WTC11 (cell line): ENCODE measurements at regions not wholly inside any gene's neighbourhood (a gene's known extent, or its start where the extent isn't known, plus 50 kb on each side); places are given as distances from the start of the nearest gene placed in this dataset.
"Not testable (repeated sequence)": the region's sequence is repeated elsewhere in the genome, so short reads cannot be mapped to it uniquely, and the experiment has no call there.

ENCODE experiments used
- ATAC-seq: fragments of 200-7000 bp; cut with Tn5 transposase; 2 replicates; pipeline ENCODE4 v1.10.0; 2021; ENCODE audit warnings: mild to moderate bottlenecking, moderate library complexity
- CTCF ChIA-PET: fragments of 300-600 bp; sonication (Branson Sonifier 250); formaldehyde crosslinking; loops from one replicate; lab custom pipeline; 2021; ENCODE audit warnings: antibody characterized with exemption; lab: Charles Lee
- POLR2A ChIA-PET: fragments of 350-600 bp; sonication (Branson Sonifier 250); formaldehyde crosslinking; loops from one replicate; lab custom pipeline; 2021; ENCODE audit warnings: antibody characterized with exemption; lab: Charles Lee
- DNase-seq: peaks from one replicate; pipeline ENCODE4 v3.0.0; 2021; ENCODE audit warnings: low spot score
- H3K27ac Mint-ChIP-seq: 2 replicates; pipeline ENCODE4 v1.8.0; 2021; ENCODE audit warnings: mixed read lengths
- H3K27me3 Mint-ChIP-seq: 2 replicates; pipeline ENCODE4 v1.8.0; 2021; ENCODE audit warnings: low read depth, mild to moderate bottlenecking, moderate library complexity, mixed read lengths
- H3K36me3 Mint-ChIP-seq: 2 replicates; pipeline ENCODE4 v1.8.0; 2021; ENCODE audit warnings: mixed read lengths
- H3K4me1 Mint-ChIP-seq: 2 replicates; pipeline ENCODE4 v1.8.0; 2022; ENCODE audit warnings: mixed read lengths
- H3K4me3 Mint-ChIP-seq: 2 replicates; pipeline ENCODE4 v1.8.0; 2021; ENCODE audit warnings: mild to moderate bottlenecking, moderate library complexity, mixed read lengths
- H3K9me3 Mint-ChIP-seq: 2 replicates; pipeline ENCODE4 v1.8.0; 2021; ENCODE audit warnings: mixed read lengths
- FOXK1 ChIP-seq: sonication (generic); formaldehyde crosslinking; IDR thresholded peaks from 2 replicates; pipeline ENCODE4 v1.8.0; 2022; ENCODE audit warnings: mild to moderate bottlenecking, moderate library complexity, missing genetic modification reagents
- IRF2 ChIP-seq: sonication (generic); formaldehyde crosslinking; IDR thresholded peaks from 2 replicates; pipeline ENCODE4 v1.8.0; 2022; ENCODE audit warnings: low read depth, missing genetic modification reagents, borderline replicate concordance
- MXD4 ChIP-seq: fragments of 250-450 bp; sonication (Bioruptor Pico); IDR thresholded peaks from 2 replicates; pipeline ENCODE4 v1.8.0; 2021; ENCODE audit warnings: mild to moderate bottlenecking, moderate library complexity, borderline replicate concordance
- NFE2L1 ChIP-seq: sonication (generic); formaldehyde crosslinking; IDR thresholded peaks from 2 replicates; pipeline ENCODE4 v1.8.1; 2023; ENCODE audit warnings: missing genetic modification reagents
- NR2C2 ChIP-seq: sonication (generic); formaldehyde crosslinking; IDR thresholded peaks from 2 replicates; pipeline ENCODE4 v1.8.0; 2022; ENCODE audit warnings: mild to moderate bottlenecking, missing genetic modification reagents
- NR3C1 ChIP-seq: sonication (generic); formaldehyde crosslinking; conservative IDR thresholded peaks from 2 replicates; pipeline ENCODE4 v1.8.1; 2023; ENCODE audit warnings: low read depth, mild to moderate bottlenecking, missing genetic modification reagents
- RELA ChIP-seq: sonication (generic); formaldehyde crosslinking; IDR thresholded peaks from 2 replicates; pipeline ENCODE4 v1.8.1; 2022; ENCODE audit warnings: missing genetic modification reagents, mild to moderate bottlenecking, borderline replicate concordance
- RORB ChIP-seq: fragments of 250-450 bp; sonication (Bioruptor Pico); IDR thresholded peaks from 2 replicates; pipeline ENCODE4 v1.9.0; 2021; ENCODE audit warnings: mild to moderate bottlenecking
- TEAD1 ChIP-seq: sonication (generic); formaldehyde crosslinking; IDR thresholded peaks from 2 replicates; pipeline ENCODE4 v1.8.0; 2022; ENCODE audit warnings: mild to moderate bottlenecking, missing genetic modification reagents
- TP53 ChIP-seq: sonication (generic); formaldehyde crosslinking; IDR thresholded peaks from 2 replicates; pipeline ENCODE4 v1.8.1; 2023; ENCODE audit warnings: mild to moderate bottlenecking, missing genetic modification reagents
- TF ChIP-seq, protein P1 (sequence below): sonication (generic); formaldehyde crosslinking; IDR thresholded peaks from 2 replicates; pipeline ENCODE4 v1.8.0; 2022; ENCODE audit warnings: mild to moderate bottlenecking, missing genetic modification reagents
- TF ChIP-seq, protein P2 (sequence below): fragments of 250-450 bp; sonication (Bioruptor Pico); conservative IDR thresholded peaks from 2 replicates; pipeline ENCODE4 v1.9.0; 2021; ENCODE audit warnings: mild to moderate bottlenecking
- TF ChIP-seq, protein P3 (sequence below): fragments of 250-450 bp; sonication (Bioruptor Pico); IDR thresholded peaks from 2 replicates; pipeline ENCODE4 v1.9.0; 2021; ENCODE audit warnings: mild to moderate bottlenecking
- TF ChIP-seq, protein P4 (sequence below): sonication (generic); formaldehyde crosslinking; IDR thresholded peaks from 2 replicates; pipeline ENCODE4 v1.8.0; 2022; ENCODE audit warnings: mild to moderate bottlenecking, missing genetic modification reagents
- TF ChIP-seq, protein P5 (sequence below): sonication (generic); formaldehyde crosslinking; IDR thresholded peaks from 2 replicates; pipeline ENCODE4 v1.8.0; 2022; ENCODE audit warnings: missing genetic modification reagents
- TF ChIP-seq, protein P6 (sequence below): fragments of 250-450 bp; sonication (Bioruptor Pico); IDR thresholded peaks from 2 replicates; pipeline ENCODE4 v1.9.0; 2021; ENCODE audit warnings: mild to moderate bottlenecking

DNA sequence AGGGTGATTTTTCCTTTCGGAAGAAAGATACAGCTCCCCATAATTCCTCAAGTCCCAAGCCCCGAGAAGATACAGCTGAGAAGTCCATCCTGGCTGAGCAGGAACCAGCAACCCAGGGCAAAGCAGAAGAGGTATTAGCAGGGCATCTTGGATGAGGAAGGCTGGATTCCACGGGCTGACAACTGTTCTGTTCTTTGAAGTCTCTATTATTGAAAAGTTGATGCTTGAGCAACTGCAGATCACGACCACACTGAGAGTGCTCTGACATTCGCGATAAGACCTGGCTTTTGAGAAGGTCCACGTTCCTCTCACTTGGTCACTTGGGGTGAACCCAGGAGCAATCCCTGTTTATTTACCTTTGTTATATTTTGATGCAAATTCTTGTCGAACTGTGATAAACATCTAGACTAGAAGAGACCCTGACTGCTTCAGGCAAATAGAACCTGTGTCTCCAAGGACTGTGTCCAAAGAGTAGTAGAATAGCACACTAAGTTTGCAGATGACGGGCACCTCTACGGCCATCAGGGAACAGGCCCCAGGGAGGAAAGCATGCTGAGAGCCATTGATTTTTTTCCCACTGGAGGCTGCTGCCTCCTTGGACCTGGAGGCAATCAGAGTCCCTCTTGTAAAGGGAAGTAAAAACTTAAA lies 133.1 kb downstream of the ARL4C start:
- peak overlapping the region; percentile 73 for H3K27ac Mint-ChIP-seq
- peaks cover 10% of the 10 kb centered on the region for H3K27me3 Mint-ChIP-seq
- POLR2A ChIA-PET = no interaction called here
- ATAC-seq (no peak), DNase-seq (no peak)
- H3K9me3 Mint-ChIP-seq = peaks cover 10% of the 10 kb centered on the region
- H3K36me3 Mint-ChIP-seq = no peaks in the 10 kb centered on the region
- peaks cover 48% of the 10 kb centered on the region for H3K4me1 Mint-ChIP-seq
- no peak for TF ChIP-seq NR3C1 (CRISPR knock-in tag)
- TF ChIP-seq, protein P1, sequence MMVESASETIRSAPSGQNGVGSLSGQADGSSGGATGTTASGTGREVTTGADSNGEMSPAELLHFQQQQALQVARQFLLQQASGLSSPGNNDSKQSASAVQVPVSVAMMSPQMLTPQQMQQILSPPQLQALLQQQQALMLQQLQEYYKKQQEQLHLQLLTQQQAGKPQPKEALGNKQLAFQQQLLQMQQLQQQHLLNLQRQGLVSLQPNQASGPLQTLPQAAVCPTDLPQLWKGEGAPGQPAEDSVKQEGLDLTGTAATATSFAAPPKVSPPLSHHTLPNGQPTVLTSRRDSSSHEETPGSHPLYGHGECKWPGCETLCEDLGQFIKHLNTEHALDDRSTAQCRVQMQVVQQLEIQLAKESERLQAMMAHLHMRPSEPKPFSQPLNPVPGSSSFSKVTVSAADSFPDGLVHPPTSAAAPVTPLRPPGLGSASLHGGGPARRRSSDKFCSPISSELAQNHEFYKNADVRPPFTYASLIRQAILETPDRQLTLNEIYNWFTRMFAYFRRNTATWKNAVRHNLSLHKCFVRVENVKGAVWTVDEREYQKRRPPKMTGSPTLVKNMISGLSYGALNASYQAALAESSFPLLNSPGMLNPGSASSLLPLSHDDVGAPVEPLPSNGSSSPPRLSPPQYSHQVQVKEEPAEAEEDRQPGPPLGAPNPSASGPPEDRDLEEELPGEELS (CRISPR knock-in tag) = no peak
- no peak for TF ChIP-seq IRF2
- no peak for TF ChIP-seq TEAD1
- TF ChIP-seq, all 79 proteins: peak for 0
- peak overlapping the region; percentile 32; the same call in 1 of the 2 replicates for H3K4me3 Mint-ChIP-seq
- CTCF ChIA-PET = interaction anchor here (0.9 to 1.9 kb wide), 2 partner anchors 30 to 133 kb away, joined by 5 to 6 read pairs; partner anchors contain the start of gene ARL4C

DNA sequence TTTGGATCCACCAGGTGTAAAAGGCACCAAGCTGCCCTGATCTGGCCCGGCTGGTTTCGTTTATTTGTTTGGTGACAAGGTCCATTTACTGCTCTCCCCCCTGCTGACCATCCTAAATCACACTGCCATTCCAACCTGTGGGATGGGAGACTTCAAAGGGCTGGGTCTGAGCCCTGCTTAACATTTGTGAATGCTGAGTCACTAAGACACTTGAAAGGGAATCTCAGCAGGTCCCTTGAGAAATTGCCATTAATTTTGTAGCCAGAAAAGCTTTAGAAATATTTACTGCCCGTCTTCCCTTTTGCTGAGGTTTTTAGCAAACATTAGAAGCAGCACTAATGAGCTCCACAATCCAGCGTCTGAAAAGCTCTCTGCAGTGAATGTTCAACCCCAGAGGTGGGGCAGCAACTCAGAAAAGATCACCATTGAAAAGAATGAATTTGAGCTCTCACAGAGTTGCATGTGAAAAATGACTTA lies 133.8 kb downstream of the ARL4C start:
- H3K27ac Mint-ChIP-seq = peak overlapping the region; percentile 73
- no peaks in the 10 kb centered on the region for H3K36me3 Mint-ChIP-seq

DNA sequence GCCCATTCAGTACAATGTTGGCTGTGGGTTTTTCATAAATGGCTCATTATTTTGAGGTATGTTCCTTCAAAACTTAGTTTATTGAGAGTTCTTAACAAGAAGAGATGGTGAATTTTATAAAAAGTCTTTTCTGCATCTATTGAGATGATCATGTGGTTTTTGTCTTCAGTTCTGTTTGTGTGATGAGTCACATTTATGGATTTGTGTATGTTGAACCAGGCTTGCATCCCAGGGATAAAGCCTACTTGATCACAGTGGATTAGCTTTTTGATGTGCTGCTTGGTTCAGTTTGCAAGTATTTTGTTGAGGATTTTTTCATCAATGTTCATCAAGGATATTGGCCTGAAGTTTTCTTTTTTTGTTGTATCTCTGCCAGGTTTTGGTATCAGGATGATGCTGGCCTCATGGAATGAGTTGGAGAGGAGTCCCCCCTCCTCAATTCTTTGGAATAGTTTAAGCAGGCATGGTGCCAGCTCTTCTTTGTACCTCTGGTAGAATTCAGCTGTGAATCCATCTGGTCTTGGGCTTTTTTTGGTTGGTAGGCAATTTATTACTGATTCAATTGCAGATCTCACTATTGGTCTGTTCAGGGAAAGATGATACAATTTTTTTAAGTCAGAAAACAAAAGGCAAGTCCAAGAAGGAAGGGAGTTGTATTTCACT lies 136.4 kb downstream of the ARL4C start:
- not testable (repeated sequence) for DNase-seq

More for the DNA sequence above, 133.8 kb downstream of the ARL4C start:
- H3K27me3 Mint-ChIP-seq = peaks cover 14% of the 10 kb centered on the region
- CTCF ChIA-PET = interaction anchor here (0.9 to 1.9 kb wide), 2 partner anchors 29 to 134 kb away, joined by 5 to 6 read pairs; partner anchors contain the start of gene ARL4C
- TF ChIP-seq, protein P2, sequence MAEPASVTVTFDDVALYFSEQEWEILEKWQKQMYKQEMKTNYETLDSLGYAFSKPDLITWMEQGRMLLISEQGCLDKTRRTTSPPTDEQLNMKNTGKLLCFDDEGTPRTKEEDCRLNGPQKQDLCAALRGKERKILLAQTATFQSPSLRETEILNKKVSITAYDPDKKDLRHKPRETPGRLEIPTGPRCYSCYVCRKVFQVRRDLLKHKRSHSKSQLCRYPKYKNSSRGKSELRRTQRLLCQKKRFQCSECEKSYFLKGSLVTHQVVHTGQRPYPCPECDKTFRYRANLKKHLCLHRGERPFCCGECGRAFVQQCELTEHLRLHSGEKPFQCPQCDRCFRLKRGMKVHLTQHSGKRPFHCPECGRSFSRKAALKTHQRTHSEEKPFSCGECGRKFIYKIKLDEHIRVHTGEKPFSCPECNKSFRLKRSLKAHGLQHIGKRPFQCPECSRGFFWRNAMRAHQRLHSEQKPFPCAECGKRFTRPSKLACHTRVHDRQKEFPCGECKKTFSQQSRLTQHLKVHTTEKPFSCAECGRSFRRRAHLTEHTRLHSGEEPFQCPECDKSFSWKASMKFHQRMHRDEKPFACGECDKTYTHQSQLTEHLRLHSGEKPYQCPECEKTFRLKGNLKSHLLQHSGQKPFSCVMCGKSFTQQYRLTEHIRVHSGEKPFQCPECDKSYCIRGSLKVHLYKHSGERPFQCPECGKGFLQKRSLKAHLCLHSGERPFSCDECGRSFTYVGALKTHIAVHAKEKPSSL (CRISPR knock-in tag) = no peak
- TF ChIP-seq NR2C2 (CRISPR knock-in tag) (no peak), RELA (CRISPR knock-in tag) (no peak), FOXK1 (CRISPR knock-in tag) (0 out of 2 replicates have a peak, but pooled peaks have one; percentile 32), MXD4 (CRISPR knock-in tag) (no peak), RORB (no peak), TEAD1 (peak; percentile 46; the same call in 1 of the 2 replicates), NFE2L1 (CRISPR knock-in tag) (peak; percentile 81), TP53 (CRISPR knock-in tag) (no peak)
- TF ChIP-seq, protein P3, sequence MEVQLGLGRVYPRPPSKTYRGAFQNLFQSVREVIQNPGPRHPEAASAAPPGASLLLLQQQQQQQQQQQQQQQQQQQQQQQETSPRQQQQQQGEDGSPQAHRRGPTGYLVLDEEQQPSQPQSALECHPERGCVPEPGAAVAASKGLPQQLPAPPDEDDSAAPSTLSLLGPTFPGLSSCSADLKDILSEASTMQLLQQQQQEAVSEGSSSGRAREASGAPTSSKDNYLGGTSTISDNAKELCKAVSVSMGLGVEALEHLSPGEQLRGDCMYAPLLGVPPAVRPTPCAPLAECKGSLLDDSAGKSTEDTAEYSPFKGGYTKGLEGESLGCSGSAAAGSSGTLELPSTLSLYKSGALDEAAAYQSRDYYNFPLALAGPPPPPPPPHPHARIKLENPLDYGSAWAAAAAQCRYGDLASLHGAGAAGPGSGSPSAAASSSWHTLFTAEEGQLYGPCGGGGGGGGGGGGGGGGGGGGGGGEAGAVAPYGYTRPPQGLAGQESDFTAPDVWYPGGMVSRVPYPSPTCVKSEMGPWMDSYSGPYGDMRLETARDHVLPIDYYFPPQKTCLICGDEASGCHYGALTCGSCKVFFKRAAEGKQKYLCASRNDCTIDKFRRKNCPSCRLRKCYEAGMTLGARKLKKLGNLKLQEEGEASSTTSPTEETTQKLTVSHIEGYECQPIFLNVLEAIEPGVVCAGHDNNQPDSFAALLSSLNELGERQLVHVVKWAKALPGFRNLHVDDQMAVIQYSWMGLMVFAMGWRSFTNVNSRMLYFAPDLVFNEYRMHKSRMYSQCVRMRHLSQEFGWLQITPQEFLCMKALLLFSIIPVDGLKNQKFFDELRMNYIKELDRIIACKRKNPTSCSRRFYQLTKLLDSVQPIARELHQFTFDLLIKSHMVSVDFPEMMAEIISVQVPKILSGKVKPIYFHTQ (CRISPR knock-in tag) = no peak
- TF ChIP-seq, protein P4, sequence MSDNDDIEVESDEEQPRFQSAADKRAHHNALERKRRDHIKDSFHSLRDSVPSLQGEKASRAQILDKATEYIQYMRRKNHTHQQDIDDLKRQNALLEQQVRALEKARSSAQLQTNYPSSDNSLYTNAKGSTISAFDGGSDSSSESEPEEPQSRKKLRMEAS (CRISPR knock-in tag) = 0 out of 2 replicates have a peak, but pooled peaks have one; percentile 19
- TF ChIP-seq, protein P5, sequence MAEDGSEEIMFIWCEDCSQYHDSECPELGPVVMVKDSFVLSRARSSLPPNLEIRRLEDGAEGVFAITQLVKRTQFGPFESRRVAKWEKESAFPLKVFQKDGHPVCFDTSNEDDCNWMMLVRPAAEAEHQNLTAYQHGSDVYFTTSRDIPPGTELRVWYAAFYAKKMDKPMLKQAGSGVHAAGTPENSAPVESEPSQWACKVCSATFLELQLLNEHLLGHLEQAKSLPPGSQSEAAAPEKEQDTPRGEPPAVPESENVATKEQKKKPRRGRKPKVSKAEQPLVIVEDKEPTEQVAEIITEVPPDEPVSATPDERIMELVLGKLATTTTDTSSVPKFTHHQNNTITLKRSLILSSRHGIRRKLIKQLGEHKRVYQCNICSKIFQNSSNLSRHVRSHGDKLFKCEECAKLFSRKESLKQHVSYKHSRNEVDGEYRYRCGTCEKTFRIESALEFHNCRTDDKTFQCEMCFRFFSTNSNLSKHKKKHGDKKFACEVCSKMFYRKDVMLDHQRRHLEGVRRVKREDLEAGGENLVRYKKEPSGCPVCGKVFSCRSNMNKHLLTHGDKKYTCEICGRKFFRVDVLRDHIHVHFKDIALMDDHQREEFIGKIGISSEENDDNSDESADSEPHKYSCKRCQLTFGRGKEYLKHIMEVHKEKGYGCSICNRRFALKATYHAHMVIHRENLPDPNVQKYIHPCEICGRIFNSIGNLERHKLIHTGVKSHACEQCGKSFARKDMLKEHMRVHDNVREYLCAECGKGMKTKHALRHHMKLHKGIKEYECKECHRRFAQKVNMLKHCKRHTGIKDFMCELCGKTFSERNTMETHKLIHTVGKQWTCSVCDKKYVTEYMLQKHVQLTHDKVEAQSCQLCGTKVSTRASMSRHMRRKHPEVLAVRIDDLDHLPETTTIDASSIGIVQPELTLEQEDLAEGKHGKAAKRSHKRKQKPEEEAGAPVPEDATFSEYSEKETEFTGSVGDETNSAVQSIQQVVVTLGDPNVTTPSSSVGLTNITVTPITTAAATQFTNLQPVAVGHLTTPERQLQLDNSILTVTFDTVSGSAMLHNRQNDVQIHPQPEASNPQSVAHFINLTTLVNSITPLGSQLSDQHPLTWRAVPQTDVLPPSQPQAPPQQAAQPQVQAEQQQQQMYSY (CRISPR knock-in tag) = no peak
- TF ChIP-seq, protein P6, sequence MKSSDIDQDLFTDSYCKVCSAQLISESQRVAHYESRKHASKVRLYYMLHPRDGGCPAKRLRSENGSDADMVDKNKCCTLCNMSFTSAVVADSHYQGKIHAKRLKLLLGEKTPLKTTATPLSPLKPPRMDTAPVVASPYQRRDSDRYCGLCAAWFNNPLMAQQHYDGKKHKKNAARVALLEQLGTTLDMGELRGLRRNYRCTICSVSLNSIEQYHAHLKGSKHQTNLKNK (CRISPR knock-in tag) = no peak
- TF ChIP-seq, all 79 proteins: peak for 4
- ATAC-seq = peak; percentile 94
- POLR2A ChIA-PET = interaction anchor here (0.6 kb wide), 1 partner anchor 65 kb away, joined by 4 read pairs; no protein-coding TSS in a partner anchor
- peak; percentile 71 for DNase-seq
- peak overlapping the region; percentile 32 for H3K4me3 Mint-ChIP-seq
- H3K4me1 Mint-ChIP-seq = peaks cover 41% of the 10 kb centered on the region
- H3K9me3 Mint-ChIP-seq = peaks cover 14% of the 10 kb centered on the region

More for the DNA sequence above, 136.4 kb downstream of the ARL4C start:
- peaks cover 39% of the 10 kb centered on the region for H3K4me1 Mint-ChIP-seq
- ATAC-seq, H3K27ac Mint-ChIP-seq, H3K36me3 Mint-ChIP-seq, CTCF ChIA-PET, H3K4me3 Mint-ChIP-seq, POLR2A ChIA-PET: not testable (repeated sequence)
- H3K27me3 Mint-ChIP-seq = peaks cover 16% of the 10 kb centered on the region
- peaks cover 14% of the 10 kb centered on the region for H3K9me3 Mint-ChIP-seq
